Duodenal mucosa (tissue), 2 donors: ENCODE measurements at regions not wholly inside any gene's neighbourhood (a gene's known extent, or its start where the extent isn't known, plus 50 kb on each side); places are given as distances from the start of the nearest gene placed in this dataset.

Experiments
- H3K27ac ChIP-seq: one replicate; pipeline ENCODE4 v1.7.0; 2013; ENCODE audit warnings: low read depth, low read length
- H3K27me3 ChIP-seq, 2 donors: one replicate each; pipeline ENCODE4 v1.7.0; 2013; ENCODE audit warnings: low read length in 2 of 2, control low read depth in 1 of 2; ENCODE audit not compliant: insufficient read depth in 2 of 2, control insufficient read depth in 1 of 2
- H3K36me3 ChIP-seq, 2 donors: one replicate each; pipeline ENCODE4 v1.7.0; 2013; ENCODE audit warnings: low read length in 2 of 2, control low read depth in 1 of 2; ENCODE audit not compliant: insufficient read depth in 2 of 2, control insufficient read depth in 1 of 2
- H3K4me1 ChIP-seq, 2 donors: one replicate each; pipeline ENCODE4 v1.7.0; 2013; ENCODE audit warnings: low read length in 2 of 2, control low read depth in 1 of 2; ENCODE audit not compliant: insufficient read depth in 2 of 2, control insufficient read depth in 1 of 2
- H3K4me3 ChIP-seq, 2 donors: one replicate each; pipeline ENCODE4 v1.7.0; 2013; ENCODE audit warnings: low read length in 2 of 2, low read depth in 1 of 2
- H3K9ac ChIP-seq, 2 donors: one replicate each; pipeline ENCODE4 v1.7.0; 2013; ENCODE audit warnings: low read length in 2 of 2, low read depth in 1 of 2
- H3K9me3 ChIP-seq, 2 donors: one replicate each; pipeline ENCODE4 v1.7.0; 2013; ENCODE audit warnings: low read length in 2 of 2, control low read depth in 1 of 2; ENCODE audit not compliant: control insufficient read depth in 1 of 2

DNA sequence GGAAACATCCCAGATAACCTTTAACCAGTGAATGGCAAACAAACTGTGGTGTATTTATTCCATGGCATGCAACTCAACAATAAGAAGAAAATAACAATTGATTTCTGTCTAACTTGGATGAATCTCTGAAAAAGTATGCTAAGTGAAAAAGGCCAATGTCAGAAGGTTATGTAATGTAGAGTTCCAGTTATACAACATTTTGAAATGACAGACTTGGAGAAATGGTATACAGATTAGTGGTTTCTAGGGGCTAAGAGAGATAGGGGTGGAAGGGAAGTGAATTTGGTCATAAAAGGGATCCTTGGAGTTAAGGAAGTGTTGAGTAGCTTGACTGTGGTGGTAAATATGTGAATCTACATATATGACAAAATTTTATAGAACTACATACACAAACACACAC, 269.4 kb upstream of the SUCLG2 start:
- Histone ChIP-seq H3K9me3 (no peaks in the 10 kb centered on the region), H3K27ac (no peak overlapping the region), H3K27me3 (no peaks in the 10 kb centered on the region), H3K4me1 (no peaks in the 10 kb centered on the region), H3K4me3 (no peak overlapping the region), H3K9ac (no peak overlapping the region), H3K36me3 (no peaks in the 10 kb centered on the region)

DNA sequence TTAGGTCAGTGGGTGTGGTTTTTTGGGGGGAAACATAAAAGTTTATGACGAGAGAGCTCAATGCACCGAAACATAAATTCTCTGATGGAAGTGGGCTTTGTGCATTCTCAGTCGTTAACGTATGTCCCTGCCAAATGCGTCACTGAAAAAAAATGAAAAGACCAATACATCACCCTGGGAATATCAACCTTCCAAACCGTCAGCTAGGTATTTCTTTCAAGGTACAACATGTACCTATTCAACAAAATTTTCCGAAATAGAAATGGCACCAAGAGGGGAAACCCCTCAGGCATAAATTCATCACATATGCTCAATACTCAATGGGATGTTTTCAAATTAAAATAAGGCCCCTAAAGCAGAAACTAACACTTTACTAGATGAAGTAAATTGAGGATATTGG, 266.6 kb upstream of the SUCLG2 start:
- Histone ChIP-seq H3K4me3 (no peak overlapping the region), H3K27me3 (no peaks in the 10 kb centered on the region), H3K9me3 (no peaks in the 10 kb centered on the region), H3K36me3 (no peaks in the 10 kb centered on the region), H3K4me1 (no peaks in the 10 kb centered on the region), H3K27ac (no peak overlapping the region), H3K9ac (no peak overlapping the region)

DNA sequence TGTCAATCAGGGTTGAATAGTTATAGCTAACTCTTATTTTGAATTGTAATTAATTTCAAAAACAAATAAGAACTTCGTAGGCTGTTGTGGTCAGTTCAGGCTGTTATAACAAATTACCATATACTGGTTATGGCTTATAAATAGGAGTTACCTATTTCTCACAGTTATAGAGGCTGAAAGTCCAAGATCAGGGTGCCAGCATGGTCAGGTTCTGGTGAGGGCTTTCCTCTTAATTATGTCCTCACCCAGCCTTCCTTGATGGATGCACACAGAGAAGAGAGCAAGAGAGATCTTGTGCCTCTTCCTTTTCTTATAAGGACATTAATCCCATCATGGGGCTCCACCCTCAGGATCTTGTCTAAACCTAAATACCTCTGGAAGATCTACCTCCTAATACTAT, 265.9 kb upstream of the SUCLG2 start:
- Histone ChIP-seq H3K9ac (no peak overlapping the region), H3K4me1 (no peaks in the 10 kb centered on the region), H3K27me3 (no peaks in the 10 kb centered on the region), H3K36me3 (no peaks in the 10 kb centered on the region), H3K9me3 (no peaks in the 10 kb centered on the region), H3K27ac (no peak overlapping the region), H3K4me3 (no peak overlapping the region)

DNA sequence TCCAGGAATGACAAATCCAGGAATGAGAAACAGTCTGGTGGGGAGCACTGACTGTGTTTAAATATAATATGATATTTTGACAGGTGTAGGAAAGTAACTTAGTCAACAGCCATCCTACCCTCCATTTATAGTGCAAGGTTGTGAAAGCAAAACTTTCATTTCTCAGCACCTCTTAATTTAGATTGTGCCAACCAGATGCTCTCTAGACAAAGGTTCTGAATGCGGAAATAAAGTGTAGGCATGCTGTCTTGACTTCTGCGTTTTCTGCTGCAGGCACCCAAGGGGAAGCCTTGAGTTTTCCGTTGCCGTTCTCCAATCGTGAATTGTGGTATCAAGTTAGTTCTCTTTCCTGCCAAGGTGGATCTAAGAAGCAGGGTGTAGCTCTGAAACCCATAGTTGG, 261.9 kb upstream of the SUCLG2 start:
- no peaks in the 10 kb centered on the region for H3K9me3 ChIP-seq
- no peaks in the 10 kb centered on the region for H3K36me3 ChIP-seq
- H3K27ac ChIP-seq = no peak overlapping the region
- H3K27me3 ChIP-seq = no peaks in the 10 kb centered on the region
- H3K4me3 ChIP-seq = no peak overlapping the region
- no peak overlapping the region for H3K9ac ChIP-seq
- no peaks in the 10 kb centered on the region for H3K4me1 ChIP-seq

DNA sequence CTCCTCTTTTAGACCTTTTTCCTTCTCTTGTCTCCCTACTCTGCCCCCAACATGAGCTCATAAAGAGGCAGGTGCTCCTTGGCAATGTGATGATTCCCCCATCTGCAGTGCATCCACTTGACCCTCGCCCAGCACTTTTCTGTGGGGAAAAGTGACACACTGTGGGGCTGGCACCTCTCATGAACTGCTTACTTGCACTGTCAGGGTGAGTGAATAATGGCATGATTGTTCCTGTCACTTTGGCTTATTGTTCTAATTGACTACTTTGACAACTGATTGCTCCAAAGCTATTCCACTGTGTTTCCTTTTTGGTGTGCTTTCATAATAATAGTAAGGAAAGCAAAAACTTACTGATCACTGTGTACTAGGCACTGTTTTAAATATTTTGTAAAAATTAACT, 253.3 kb upstream of the SUCLG2 start:
- no peak overlapping the region for H3K4me3 ChIP-seq
- no peaks in the 10 kb centered on the region for H3K36me3 ChIP-seq
- no peaks in the 10 kb centered on the region for H3K9me3 ChIP-seq
- no peak overlapping the region for H3K27ac ChIP-seq
- H3K9ac ChIP-seq = no peak overlapping the region
- H3K4me1 ChIP-seq = no peaks in the 10 kb centered on the region
- no peaks in the 10 kb centered on the region for H3K27me3 ChIP-seq

GRCh38 chr3:67906261-67906660, 251.8 kb upstream of the SUCLG2 start:
- Histone ChIP-seq H3K4me3 (no peak overlapping the region), H3K27ac (no peak overlapping the region), H3K9me3 (no peaks in the 10 kb centered on the region), H3K36me3 (no peaks in the 10 kb centered on the region), H3K27me3 (no peaks in the 10 kb centered on the region), H3K9ac (no peak overlapping the region), H3K4me1 (no peaks in the 10 kb centered on the region)

GRCh38 chr3:67901681-67902080, 247.3 kb upstream of the SUCLG2 start:
- Histone ChIP-seq H3K27me3 (no peaks in the 10 kb centered on the region), H3K36me3 (no peaks in the 10 kb centered on the region), H3K4me3 (no peak overlapping the region), H3K4me1 (no peaks in the 10 kb centered on the region), H3K27ac (no peak overlapping the region), H3K9me3 (no peaks in the 10 kb centered on the region), H3K9ac (no peak overlapping the region)

DNA sequence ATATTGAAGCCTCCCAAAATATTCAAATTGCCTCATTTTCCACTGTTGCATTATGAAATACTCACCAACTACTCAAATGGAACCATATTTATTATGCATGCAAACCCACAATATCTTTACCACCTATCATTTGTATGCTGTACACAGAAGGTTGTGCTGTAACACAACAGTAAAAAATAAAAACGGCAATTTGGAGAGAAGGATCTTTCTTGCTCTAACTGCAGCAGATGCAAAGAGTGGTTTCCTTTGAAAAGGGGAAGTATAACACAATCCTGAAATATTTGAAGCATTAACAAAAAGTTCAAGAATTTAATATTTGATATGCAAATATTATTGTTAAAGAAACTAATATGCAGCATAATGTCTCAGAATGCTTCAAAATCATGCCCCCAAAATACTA, 244.5 kb upstream of the SUCLG2 start:
- no peaks in the 10 kb centered on the region for H3K9me3 ChIP-seq
- H3K36me3 ChIP-seq = no peaks in the 10 kb centered on the region
- no peak overlapping the region for H3K27ac ChIP-seq
- H3K4me3 ChIP-seq = no peak overlapping the region
- no peaks in the 10 kb centered on the region for H3K27me3 ChIP-seq
- H3K9ac ChIP-seq = no peak overlapping the region
- no peaks in the 10 kb centered on the region for H3K4me1 ChIP-seq

DNA sequence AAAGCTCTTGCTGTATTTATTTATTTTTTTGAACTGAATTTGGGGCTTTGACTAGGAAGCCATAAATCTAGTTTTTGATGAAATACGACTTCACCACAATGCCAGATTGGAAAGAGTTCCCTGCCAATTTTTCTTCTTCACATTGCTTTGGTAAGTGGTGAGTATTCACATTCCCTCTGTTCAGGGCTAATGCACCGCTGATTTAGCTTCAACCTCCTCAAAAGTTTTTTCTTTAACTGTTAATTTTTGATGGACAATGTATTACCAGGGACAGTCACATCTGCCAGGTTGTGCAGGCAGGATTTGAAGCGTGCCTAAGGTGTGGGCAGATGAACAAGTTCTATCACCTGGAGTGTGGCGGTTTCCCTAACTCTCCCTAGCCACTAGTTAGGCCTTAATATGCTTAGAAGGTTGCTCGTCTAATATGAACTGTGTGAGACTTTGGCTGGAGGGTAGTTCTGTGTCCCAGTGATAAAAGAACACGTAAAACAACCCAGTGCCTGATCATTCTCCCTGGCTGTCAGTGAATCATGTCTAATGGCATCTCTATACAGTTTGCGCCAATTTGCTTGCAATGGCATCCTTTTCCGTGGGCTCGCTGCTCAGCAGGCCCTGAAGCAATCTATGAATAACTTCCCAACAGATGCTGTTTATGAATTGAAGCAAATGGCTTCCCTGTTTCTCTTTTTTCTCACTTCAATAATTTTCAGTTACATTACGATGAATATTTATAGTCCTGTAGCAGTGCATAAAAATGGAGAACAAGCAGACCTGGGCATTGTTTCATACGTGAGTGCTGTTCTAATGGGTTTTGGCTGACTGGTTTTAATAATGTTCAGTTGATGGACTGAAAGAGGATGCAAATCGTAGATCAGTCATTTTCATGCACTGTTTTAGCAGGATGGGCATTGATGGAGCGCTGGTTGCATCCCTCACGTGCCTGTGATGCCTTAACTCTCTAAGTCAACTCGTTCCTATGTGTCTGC, 243.2 kb upstream of the SUCLG2 start:
- Histone ChIP-seq H3K9ac (no peak overlapping the region), H3K36me3 (no peaks in the 10 kb centered on the region), H3K9me3 (no peaks in the 10 kb centered on the region), H3K27ac (no peak overlapping the region), H3K4me1 (no peaks in the 10 kb centered on the region), H3K27me3 (no peaks in the 10 kb centered on the region), H3K4me3 (no peak overlapping the region)

- H3K27ac ChIP-seq = no peak overlapping the region
Observed at GRCh38 chr3:67896130-67896529, 241.7 kb upstream of the SUCLG2 start.

More at GRCh38 chr3:67896130-67896529, 241.7 kb upstream of the SUCLG2 start:
- Histone ChIP-seq H3K9ac (no peak overlapping the region), H3K4me1 (no peaks in the 10 kb centered on the region), H3K9me3 (no peaks in the 10 kb centered on the region), H3K27me3 (no peaks in the 10 kb centered on the region), H3K4me3 (no peak overlapping the region), H3K36me3 (no peaks in the 10 kb centered on the region)
